Fibroblast of lung (primary cell): ENCODE measurements at regions not wholly inside any gene's neighbourhood (a gene's known extent, or its start where the extent isn't known, plus 50 kb on each side); places are given as distances from the start of the nearest gene placed in this dataset.

ENCODE experiments used
- DNase-seq, 2 donors: peaks; one replicate each; pipeline versions ENCODE4 v3.0.0 to v3.0.0-alpha.2; 2010; ENCODE audit warnings: low read depth in 2 of 2
- H2AFZ ChIP-seq: 2 replicates; pipeline ENCODE4 v1.5.1; 2012; ENCODE audit warnings: low read length, control low read depth, inconsistent platforms
- H3K27ac ChIP-seq: 2 replicates; pipeline ENCODE4 v1.5.1; 2011; ENCODE audit warnings: low read length, control low read depth; ENCODE audit not compliant: insufficient read depth
- H3K27me3 ChIP-seq: 2 replicates; pipeline ENCODE4 v1.5.1; 2011; ENCODE audit warnings: mild to moderate bottlenecking, low read length; ENCODE audit not compliant: control insufficient read depth, insufficient read depth
- H3K36me3 ChIP-seq: 2 replicates; pipeline ENCODE4 v1.5.1; 2011; ENCODE audit warnings: low read length; ENCODE audit not compliant: control insufficient read depth, insufficient read depth
- H3K4me1 ChIP-seq: 2 replicates; pipeline ENCODE4 v1.5.1; 2011; ENCODE audit warnings: low read length; ENCODE audit not compliant: control insufficient read depth, insufficient read depth; ENCODE audit errors: extremely low read depth
- H3K4me2 ChIP-seq: 2 replicates; pipeline ENCODE4 v1.5.1; 2011; ENCODE audit warnings: low read length, control low read depth; ENCODE audit not compliant: insufficient read depth; ENCODE audit errors: extremely low read depth
- H3K4me3 ChIP-seq, 4 experiments: fragments of 200-600 bp in 1 of 4; sonication (generic) in 1 of 4; replicated peaks in 1 of 4; 2 replicates each; pipeline ENCODE4 v1.5.1; 2011 to 2016; ENCODE audit warnings: low read length in 4 of 4, low read depth in 3 of 4, mild to moderate bottlenecking in 3 of 4, control low read depth in 2 of 4, inconsistent platforms in 1 of 4, mixed read lengths in 1 of 4; ENCODE audit not compliant: insufficient read depth in 1 of 4; ENCODE audit errors: control extremely low read depth in 1 of 4
- H3K79me2 ChIP-seq: 2 replicates; pipeline ENCODE4 v1.5.1; 2012; ENCODE audit warnings: mild to moderate bottlenecking, low read length, inconsistent platforms; ENCODE audit not compliant: control insufficient read depth, insufficient read depth
- H3K9ac ChIP-seq: 2 replicates; pipeline ENCODE4 v1.5.1; 2011; ENCODE audit warnings: mild to moderate bottlenecking, low read length, control low read depth; ENCODE audit not compliant: insufficient read depth
- H3K9me3 ChIP-seq: 2 replicates; pipeline ENCODE4 v1.5.1; 2012; ENCODE audit warnings: low read depth, low read length; ENCODE audit not compliant: control insufficient read depth, insufficient read depth
- H4K20me1 ChIP-seq: 2 replicates; pipeline ENCODE4 v1.5.1; 2011; ENCODE audit warnings: low read length; ENCODE audit not compliant: control insufficient read depth, insufficient read depth; ENCODE audit errors: extremely low read depth
- CTCF ChIP-seq, 2 donors: IDR thresholded peaks in 1 of 2; conservative IDR thresholded peaks in 1 of 2; 1 replicate in 1 of 2; 2 replicates in 1 of 2; pipeline ENCODE4 v1.5.1; 2011 to 2012; ENCODE audit warnings: low read length in 2 of 2, control low read depth in 1 of 2, inconsistent platforms in 1 of 2, low read depth in 1 of 2, mild to moderate bottlenecking in 1 of 2
- EZH2 ChIP-seq: IDR thresholded peaks from 2 replicates; pipeline ENCODE4 v1.5.1; 2012; ENCODE audit warnings: low read length, control low read depth, mild to moderate bottlenecking; ENCODE audit errors: missing control alignments

GRCh38 chr16:17921357-17921978 lies 415.1 kb downstream of the NPIPA8 start:
- no peaks in the 10 kb centered on the region for H3K79me2 ChIP-seq
- no peak for DNase-seq
- no peaks in the 10 kb centered on the region for H3K36me3 ChIP-seq
- TF ChIP-seq EZH2 (no peak), CTCF (conservative IDR thresholded peaks at IDR 0.05 in 1 of 2, IDR thresholded peaks at IDR 0.05 in 1 of 2; ENCODE audit: low read depth in 1 of 2, low read length in 2 of 2) (peak in 1 of 2 donors; percentile 27)
- H3K9ac ChIP-seq = no peak overlapping the region
- no peaks in the 10 kb centered on the region for H3K9me3 ChIP-seq
- H3K27me3 ChIP-seq = no peaks in the 10 kb centered on the region
- no peak overlapping the region for H3K4me3 ChIP-seq
- no peak overlapping the region for H3K27ac ChIP-seq
- H4K20me1 ChIP-seq = no peaks in the 10 kb centered on the region
- no peak overlapping the region for H2AFZ ChIP-seq
- H3K4me1 ChIP-seq = no peaks in the 10 kb centered on the region
- no peak overlapping the region for H3K4me2 ChIP-seq

GRCh38 chr16:17917316-17918019 lies 419.1 kb downstream of the NPIPA8 start:
- no peaks in the 10 kb centered on the region for H3K9me3 ChIP-seq
- H3K4me3 ChIP-seq = no peak overlapping the region
- no peaks in the 10 kb centered on the region for H3K4me1 ChIP-seq
- no peak overlapping the region for H3K27ac ChIP-seq
- no peaks in the 10 kb centered on the region for H4K20me1 ChIP-seq
- no peaks in the 10 kb centered on the region for H3K36me3 ChIP-seq
- no peak for TF ChIP-seq EZH2
- TF ChIP-seq CTCF (conservative IDR thresholded peaks at IDR 0.05 in 1 of 2, IDR thresholded peaks at IDR 0.05 in 1 of 2; ENCODE audit: low read depth in 1 of 2, low read length in 2 of 2) = no peak
- DNase-seq = no peak
- H3K4me2 ChIP-seq = no peak overlapping the region
- H3K79me2 ChIP-seq = no peaks in the 10 kb centered on the region
- no peak overlapping the region for H3K9ac ChIP-seq
- no peaks in the 10 kb centered on the region for H3K27me3 ChIP-seq
- H2AFZ ChIP-seq = no peak overlapping the region

- Histone ChIP-seq H3K27ac (no peak overlapping the region), H3K9ac (no peak overlapping the region), H3K4me3 (no peak overlapping the region), H3K4me2 (no peak overlapping the region), H3K79me2 (no peaks in the 10 kb centered on the region), H3K36me3 (no peaks in the 10 kb centered on the region), H3K4me1 (no peaks in the 10 kb centered on the region), H3K9me3 (no peaks in the 10 kb centered on the region), H4K20me1 (no peaks in the 10 kb centered on the region), H3K27me3 (no peaks in the 10 kb centered on the region), H2AFZ (no peak overlapping the region)
- TF ChIP-seq CTCF (conservative IDR thresholded peaks at IDR 0.05 in 1 of 2, IDR thresholded peaks at IDR 0.05 in 1 of 2; ENCODE audit: low read depth in 1 of 2, low read length in 2 of 2) = no peak
- TF ChIP-seq EZH2 = no peak
- no peak for DNase-seq
Measured at GRCh38 chr16:17915791-17916190, 420.7 kb downstream of the NPIPA8 start.
